ENCODE measurements at regions not wholly inside any gene's neighbourhood (a gene's known extent, or its start where the extent isn't known, plus 50 kb on each side); places are given as distances from the start of the nearest gene placed in this dataset.
"Not testable (repeated sequence)": the region's sequence is repeated elsewhere in the genome, so short reads cannot be mapped to it uniquely, and the experiment has no call there.

GRCh38 chr17:64777415-64778239, 115.5 kb upstream of the SMURF2 start:
- Histone ChIP-seq H3K36me3 (ENCODE audit: low read depth) (no peaks in the 10 kb centered on the region), H3K9me3 (ENCODE audit: severe bottlenecking) (no peaks in the 10 kb centered on the region), H3K27me3 (ENCODE audit: insufficient read depth, poor library complexity, severe bottlenecking) (no peaks in the 10 kb centered on the region), H3K4me1 (ENCODE audit: insufficient read depth, poor library complexity, severe bottlenecking) (no peaks in the 10 kb centered on the region), H3K27ac (ENCODE audit: poor library complexity, severe bottlenecking) (no peak overlapping the region), H3K4me3 (ENCODE audit: severe bottlenecking) (no peak overlapping the region)
- TF ChIP-seq, protein P1, sequence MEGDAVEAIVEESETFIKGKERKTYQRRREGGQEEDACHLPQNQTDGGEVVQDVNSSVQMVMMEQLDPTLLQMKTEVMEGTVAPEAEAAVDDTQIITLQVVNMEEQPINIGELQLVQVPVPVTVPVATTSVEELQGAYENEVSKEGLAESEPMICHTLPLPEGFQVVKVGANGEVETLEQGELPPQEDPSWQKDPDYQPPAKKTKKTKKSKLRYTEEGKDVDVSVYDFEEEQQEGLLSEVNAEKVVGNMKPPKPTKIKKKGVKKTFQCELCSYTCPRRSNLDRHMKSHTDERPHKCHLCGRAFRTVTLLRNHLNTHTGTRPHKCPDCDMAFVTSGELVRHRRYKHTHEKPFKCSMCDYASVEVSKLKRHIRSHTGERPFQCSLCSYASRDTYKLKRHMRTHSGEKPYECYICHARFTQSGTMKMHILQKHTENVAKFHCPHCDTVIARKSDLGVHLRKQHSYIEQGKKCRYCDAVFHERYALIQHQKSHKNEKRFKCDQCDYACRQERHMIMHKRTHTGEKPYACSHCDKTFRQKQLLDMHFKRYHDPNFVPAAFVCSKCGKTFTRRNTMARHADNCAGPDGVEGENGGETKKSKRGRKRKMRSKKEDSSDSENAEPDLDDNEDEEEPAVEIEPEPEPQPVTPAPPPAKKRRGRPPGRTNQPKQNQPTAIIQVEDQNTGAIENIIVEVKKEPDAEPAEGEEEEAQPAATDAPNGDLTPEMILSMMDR (IDR thresholded peaks at IDR 0.05; ENCODE audit: poor library complexity, severe bottlenecking), result no peak
- no peak for ATAC-seq (ENCODE audit: low read depth)
- DNase-seq (ENCODE audit: low spot score), result no peak

DNA sequence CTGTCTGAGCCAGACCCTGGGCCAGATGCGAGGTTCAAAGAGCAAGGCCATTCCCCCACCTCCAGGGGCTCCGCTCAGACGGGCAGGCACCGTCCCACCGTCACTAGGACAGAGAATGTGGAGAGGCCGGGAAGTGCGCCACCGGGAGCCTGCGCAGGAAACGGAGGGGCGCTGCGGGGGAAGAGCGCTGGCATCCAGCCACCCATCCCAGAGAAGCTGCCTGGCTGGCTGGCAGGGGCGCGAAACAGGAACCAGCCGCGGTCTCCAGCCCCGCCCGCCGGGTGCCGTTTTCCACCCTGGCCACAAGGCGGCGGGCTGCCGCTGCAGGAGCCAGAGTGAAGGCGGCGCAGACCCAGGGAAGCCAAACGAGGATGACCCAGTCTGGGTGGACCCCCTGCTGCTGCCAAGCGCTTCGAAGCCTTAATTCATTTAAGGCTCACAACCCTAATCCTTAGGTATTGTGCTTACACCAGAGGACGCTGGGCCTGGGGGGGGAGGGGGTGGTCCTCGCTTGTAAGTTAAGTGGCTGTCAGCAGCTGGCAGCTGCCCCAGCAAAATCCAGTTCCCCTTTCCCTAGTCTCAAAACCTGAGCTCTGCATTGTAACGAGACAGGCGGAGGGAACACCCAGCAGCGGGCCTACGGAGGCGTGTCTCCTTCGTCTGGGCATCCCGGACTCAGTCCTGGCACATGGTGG, 114.8 kb upstream of the SMURF2 start:
- DNase-seq (ENCODE audit: low spot score), result peak; percentile 73
- H3K4me1 ChIP-seq (ENCODE audit: insufficient read depth, poor library complexity, severe bottlenecking); H3K27ac ChIP-seq (ENCODE audit: poor library complexity, severe bottlenecking); H3K36me3 ChIP-seq (ENCODE audit: low read depth); H3K9me3 ChIP-seq (ENCODE audit: severe bottlenecking); H3K27me3 ChIP-seq (ENCODE audit: insufficient read depth, poor library complexity, severe bottlenecking): not testable (repeated sequence)
- TF ChIP-seq, protein P1 (IDR thresholded peaks at IDR 0.05; ENCODE audit: poor library complexity, severe bottlenecking), result peak; percentile 94
- ATAC-seq (ENCODE audit: low read depth), result peak; percentile 61
- peak overlapping the region; percentile 5 for H3K4me3 ChIP-seq (ENCODE audit: severe bottlenecking)

DNA sequence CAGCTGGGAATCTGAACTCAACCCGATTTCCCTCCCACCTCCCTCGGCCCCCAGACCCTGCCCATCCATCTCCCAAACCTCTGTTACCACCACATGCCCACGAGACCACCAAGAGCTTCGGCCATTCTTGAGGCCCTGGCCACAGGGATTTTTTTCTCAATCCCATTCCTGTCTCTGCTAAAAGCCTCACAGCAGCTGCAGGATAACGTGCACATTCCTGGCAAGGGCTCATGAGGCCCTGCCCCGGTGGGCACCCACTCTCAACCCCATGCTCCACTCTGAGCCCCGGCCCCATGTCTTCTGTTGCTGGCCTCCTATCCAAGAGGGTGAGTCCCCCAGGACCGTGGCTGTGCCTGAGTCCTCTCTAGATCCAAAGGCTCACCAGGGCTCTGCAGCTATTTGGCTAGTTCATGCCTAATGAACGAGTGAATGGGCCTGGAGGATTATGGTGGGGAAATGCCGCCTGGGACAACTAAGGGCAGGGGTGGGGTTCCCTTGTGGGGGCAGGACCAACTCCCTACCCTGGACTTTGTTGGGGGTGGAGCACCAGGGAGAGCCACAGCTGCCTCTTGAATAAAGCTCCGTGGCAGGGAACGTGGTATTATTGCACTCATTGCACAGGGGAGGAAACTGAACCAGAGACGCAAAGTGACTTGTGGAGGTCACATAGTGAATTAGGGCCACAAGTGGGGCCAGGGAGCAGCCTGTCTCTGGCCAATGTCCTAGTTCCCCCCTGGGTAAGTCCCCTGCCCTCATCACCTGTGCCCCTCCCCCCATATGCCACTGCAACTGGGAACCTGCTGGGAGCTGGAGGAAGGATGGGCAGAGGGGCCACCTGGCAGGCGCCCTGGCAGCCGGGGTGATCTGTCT, 113.8 kb upstream of the SMURF2 start:
- ATAC-seq (ENCODE audit: low read depth) (no peak), DNase-seq (ENCODE audit: low spot score) (no peak)
- TF ChIP-seq, protein P1 (IDR thresholded peaks at IDR 0.05; ENCODE audit: poor library complexity, severe bottlenecking), result no peak
- H3K36me3 ChIP-seq (ENCODE audit: low read depth), result no peaks in the 10 kb centered on the region
- no peaks in the 10 kb centered on the region for H3K27me3 ChIP-seq (ENCODE audit: insufficient read depth, poor library complexity, severe bottlenecking)
- H3K4me1 ChIP-seq (ENCODE audit: insufficient read depth, poor library complexity, severe bottlenecking), result no peaks in the 10 kb centered on the region
- H3K4me3 ChIP-seq (ENCODE audit: severe bottlenecking), result no peak overlapping the region
- no peak overlapping the region for H3K27ac ChIP-seq (ENCODE audit: poor library complexity, severe bottlenecking)
- no peaks in the 10 kb centered on the region for H3K9me3 ChIP-seq (ENCODE audit: severe bottlenecking)

- TF ChIP-seq, protein P1 (IDR thresholded peaks at IDR 0.05; ENCODE audit: poor library complexity, severe bottlenecking), result no peak
- H3K27me3 ChIP-seq (ENCODE audit: insufficient read depth, poor library complexity, severe bottlenecking), result no peaks in the 10 kb centered on the region
- no peak overlapping the region for H3K27ac ChIP-seq (ENCODE audit: poor library complexity, severe bottlenecking)
- H3K4me3 ChIP-seq (ENCODE audit: severe bottlenecking), result no peak overlapping the region
- no peaks in the 10 kb centered on the region for H3K9me3 ChIP-seq (ENCODE audit: severe bottlenecking)
- H3K4me1 ChIP-seq (ENCODE audit: insufficient read depth, poor library complexity, severe bottlenecking), result no peaks in the 10 kb centered on the region
- DNase-seq (ENCODE audit: low spot score) (no peak), ATAC-seq (ENCODE audit: low read depth) (no peak)
- no peaks in the 10 kb centered on the region for H3K36me3 ChIP-seq (ENCODE audit: low read depth)
Measured at GRCh38 chr17:64774888-64775540, 112.9 kb upstream of the SMURF2 start.
